PFSK-1 (cell line): ENCODE measurements at regions not wholly inside any gene's neighbourhood (a gene's known extent, or its start where the extent isn't known, plus 50 kb on each side); places are given as distances from the start of the nearest gene placed in this dataset.

ENCODE experiments used
- POLR2AphosphoS5 ChIP-seq: IDR thresholded peaks from 2 replicates; pipeline ENCODE4 v1.6.1; 2012; ENCODE audit warnings: low read depth, mild to moderate bottlenecking, control low read depth, low read length, moderate library complexity
- TAF1 ChIP-seq: IDR thresholded peaks from 2 replicates; pipeline ENCODE4 v1.6.1; 2012; ENCODE audit warnings: low read length, control low read depth, borderline replicate concordance; ENCODE audit not compliant: insufficient read depth
- TF ChIP-seq, protein P1 (sequence below), 2 experiments: IDR thresholded peaks; 2 replicates each; pipeline versions ENCODE4 v1.6.1 to v1.8.0; 2011 to 2012; ENCODE audit warnings: low read depth in 2 of 2, low read length in 2 of 2, control low read depth in 1 of 2, inconsistent platforms in 1 of 2, mild to moderate bottlenecking in 1 of 2, moderate library complexity in 1 of 2; ENCODE audit not compliant: insufficient read depth in 1 of 2

DNA sequence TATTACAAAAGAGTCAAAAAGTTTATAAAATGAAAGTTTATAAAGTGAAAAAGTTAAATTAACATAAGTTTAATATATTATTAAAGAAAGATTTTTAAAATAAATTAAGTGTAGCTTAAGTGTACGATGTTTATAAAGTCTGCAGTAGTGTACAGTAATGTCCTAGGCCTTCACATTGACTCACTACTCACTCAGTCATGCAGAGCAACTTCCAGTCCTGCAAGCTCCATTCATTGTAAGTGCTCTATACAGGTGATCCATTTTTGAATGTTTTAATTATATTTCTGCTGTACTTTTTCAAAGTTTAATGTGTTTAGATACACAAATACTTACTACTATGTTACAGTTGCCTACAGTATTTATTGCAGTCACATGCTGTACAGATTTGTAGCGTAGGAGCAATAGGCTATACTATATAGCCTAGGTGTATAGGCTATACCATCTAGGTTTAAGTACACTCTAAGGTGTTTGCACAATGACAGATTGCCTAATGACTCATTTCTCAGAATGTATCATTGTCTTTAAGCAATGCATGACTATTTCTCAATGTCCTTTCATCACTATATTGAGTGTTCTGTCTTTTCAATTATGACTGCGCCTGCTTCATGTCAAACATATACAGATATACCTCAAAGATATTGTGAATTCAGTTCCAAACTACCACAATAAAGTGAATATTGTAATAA, 1110.3 kb upstream of the MAP3K7 start:
- no peak for TF ChIP-seq POLR2AphosphoS5
- TF ChIP-seq TAF1, result no peak
- TF ChIP-seq, protein P1, sequence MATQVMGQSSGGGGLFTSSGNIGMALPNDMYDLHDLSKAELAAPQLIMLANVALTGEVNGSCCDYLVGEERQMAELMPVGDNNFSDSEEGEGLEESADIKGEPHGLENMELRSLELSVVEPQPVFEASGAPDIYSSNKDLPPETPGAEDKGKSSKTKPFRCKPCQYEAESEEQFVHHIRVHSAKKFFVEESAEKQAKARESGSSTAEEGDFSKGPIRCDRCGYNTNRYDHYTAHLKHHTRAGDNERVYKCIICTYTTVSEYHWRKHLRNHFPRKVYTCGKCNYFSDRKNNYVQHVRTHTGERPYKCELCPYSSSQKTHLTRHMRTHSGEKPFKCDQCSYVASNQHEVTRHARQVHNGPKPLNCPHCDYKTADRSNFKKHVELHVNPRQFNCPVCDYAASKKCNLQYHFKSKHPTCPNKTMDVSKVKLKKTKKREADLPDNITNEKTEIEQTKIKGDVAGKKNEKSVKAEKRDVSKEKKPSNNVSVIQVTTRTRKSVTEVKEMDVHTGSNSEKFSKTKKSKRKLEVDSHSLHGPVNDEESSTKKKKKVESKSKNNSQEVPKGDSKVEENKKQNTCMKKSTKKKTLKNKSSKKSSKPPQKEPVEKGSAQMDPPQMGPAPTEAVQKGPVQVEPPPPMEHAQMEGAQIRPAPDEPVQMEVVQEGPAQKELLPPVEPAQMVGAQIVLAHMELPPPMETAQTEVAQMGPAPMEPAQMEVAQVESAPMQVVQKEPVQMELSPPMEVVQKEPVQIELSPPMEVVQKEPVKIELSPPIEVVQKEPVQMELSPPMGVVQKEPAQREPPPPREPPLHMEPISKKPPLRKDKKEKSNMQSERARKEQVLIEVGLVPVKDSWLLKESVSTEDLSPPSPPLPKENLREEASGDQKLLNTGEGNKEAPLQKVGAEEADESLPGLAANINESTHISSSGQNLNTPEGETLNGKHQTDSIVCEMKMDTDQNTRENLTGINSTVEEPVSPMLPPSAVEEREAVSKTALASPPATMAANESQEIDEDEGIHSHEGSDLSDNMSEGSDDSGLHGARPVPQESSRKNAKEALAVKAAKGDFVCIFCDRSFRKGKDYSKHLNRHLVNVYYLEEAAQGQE (IDR thresholded peaks at IDR 0.05; ENCODE audit: insufficient read depth in 1 of 2, low read depth in 2 of 2, low read length in 2 of 2), result no peak
